LNCaP clone FGC (cell line): ENCODE measurements at regions not wholly inside any gene's neighbourhood (a gene's known extent, or its start where the extent isn't known, plus 50 kb on each side); places are given as distances from the start of the nearest gene placed in this dataset.

Experiments used
- DNase-seq: peaks from one replicate; pipeline ENCODE4 v3.0.0-alpha.2; 2011; ENCODE audit warnings: low read depth
- H3K4me3 ChIP-seq: 2 replicates; pipeline ENCODE4 v1.5.1; 2011; ENCODE audit warnings: mild to moderate bottlenecking, low read depth, low read length, control low read depth
- CTCF ChIP-seq: IDR thresholded peaks from 2 replicates; pipeline ENCODE4 v1.5.1; 2012; ENCODE audit warnings: mild to moderate bottlenecking; ENCODE audit not compliant: control insufficient read depth, insufficient read depth; ENCODE audit errors: extremely low read depth

- no peak for DNase-seq
- no peak overlapping the region for H3K4me3 ChIP-seq
- no peak for TF ChIP-seq CTCF
Measured at GRCh38 chr6:10307028-10307427, 107.8 kb downstream of the TFAP2A start.

DNA sequence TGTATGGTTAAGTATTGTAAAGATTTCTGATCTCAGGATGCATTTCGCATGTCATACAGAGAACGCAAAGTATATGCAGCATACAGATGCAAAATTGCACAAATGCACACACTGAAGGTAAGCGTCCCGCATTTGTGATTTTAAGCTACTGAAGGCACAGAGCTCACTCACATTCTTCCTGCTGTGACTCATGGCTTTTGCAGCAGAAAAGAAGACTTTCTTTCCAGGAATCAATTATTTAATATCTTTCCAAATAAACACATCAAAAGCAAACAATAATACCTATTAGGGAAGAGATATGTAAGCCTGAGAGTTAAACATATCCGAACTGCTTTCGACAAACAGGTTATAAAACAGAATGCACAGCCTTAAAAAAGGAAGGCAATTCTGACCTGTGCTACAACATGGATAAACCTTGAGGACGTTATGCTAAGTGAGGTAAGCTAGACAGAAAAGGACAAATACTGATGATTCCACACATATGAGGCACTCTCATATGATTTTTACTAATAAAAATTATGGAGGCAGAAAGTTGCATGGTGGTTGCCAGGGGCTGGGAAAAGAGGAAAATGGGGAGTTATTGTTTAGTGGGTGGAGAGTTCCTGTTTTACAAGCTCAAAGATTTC lies 109.0 kb downstream of the TFAP2A start:
- no peak overlapping the region for H3K4me3 ChIP-seq
- no peak for TF ChIP-seq CTCF
- no peak for DNase-seq

DNA sequence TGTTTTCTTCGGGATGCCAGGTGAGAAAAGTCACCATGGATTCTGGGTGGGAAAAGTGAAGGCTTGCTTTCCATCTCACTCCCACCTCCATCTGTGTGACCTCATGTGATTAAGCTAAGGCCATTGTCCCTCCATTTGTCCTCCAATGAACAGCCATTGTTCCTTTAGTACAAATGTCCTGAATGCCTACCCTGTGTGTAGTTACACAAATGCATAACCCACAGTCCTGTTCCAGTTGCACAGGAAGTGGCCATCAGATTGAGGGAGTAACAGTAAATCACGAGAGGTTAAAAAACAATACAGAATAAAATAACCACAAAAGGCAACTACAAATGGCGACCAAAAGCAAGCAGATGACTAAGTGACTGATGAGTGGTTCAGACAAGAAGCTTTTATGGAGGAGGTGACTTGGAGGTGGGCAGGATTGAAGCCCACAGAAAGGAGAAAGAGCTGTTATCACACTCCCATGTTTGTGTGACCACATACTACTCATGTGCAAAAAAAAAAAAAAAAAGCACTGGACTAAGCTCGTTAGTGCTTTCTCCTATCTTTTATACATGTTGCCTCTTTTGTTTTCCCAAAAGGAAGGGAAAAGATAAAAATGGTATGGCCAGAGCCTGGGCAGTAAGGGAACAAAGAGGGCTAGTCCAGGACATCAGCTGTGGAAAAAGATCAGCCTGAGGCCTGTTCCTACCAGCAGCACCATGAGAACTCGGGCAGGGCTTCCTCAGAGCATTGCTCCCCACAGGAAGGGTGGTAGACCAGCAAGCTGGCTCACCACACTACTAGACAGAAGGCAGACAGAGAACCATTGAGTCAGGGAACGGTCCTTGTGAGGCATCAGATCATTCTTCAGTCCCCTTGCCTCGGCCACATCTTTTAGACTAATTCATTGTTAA lies 111.0 kb downstream of the TFAP2A start:
- H3K4me3 ChIP-seq, result no peak overlapping the region
- TF ChIP-seq CTCF, result no peak
- DNase-seq, result no peak

DNA sequence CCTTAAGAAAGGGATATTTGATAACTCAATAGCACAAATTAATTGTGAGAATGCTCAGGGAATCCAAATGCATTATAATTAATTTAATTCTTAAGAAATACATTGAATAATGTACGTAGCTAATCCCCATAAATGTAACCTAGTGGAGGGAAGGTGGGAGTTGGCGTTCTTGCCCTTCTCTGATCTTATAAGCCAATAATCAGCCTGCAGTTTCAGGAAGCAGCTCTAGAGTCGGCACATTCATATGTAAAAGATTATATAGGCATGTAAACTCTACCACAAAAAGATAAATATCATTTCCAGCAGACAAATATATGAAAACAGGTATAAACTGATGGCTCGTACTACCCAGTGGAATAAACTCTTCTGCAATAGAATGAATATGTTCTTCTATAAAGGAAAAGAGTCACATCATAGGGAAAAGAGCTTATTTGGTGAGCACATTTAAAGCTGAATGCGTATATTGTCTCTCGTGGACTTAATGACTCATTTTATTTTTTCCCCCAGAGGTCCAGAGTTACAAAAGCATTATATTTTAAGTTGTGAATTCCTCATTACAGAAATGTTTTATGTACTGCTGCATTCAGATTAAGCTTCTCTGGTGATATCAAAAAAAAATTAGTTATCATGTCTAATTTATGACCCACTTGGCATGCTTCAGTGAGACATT lies 112.2 kb downstream of the TFAP2A start:
- H3K4me3 ChIP-seq, result no peak overlapping the region
- DNase-seq, result no peak
- TF ChIP-seq CTCF, result no peak

DNA sequence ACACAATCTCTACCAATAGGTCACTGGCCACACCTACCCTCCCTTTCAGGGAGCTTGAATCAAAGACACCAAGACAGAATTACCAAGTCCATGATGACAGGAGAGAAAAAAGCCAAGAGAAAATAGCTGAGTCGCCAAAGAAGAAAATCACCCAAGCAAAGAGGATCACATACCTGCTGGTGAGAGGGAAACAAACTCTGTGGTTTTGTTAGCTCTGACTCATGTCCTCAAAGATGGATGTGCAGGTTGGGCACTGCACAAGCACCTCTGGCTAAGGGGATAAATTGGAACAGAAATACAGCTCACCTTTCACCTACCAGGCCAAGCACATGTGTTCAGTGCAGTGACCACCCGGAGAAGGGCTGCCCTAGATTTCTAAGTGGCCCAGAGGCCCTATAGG lies 114.8 kb downstream of the TFAP2A start:
- no peak overlapping the region for H3K4me3 ChIP-seq
- no peak for DNase-seq
- TF ChIP-seq CTCF, result no peak

GRCh38 chr6:10297832-10298231 lies 117.0 kb downstream of the TFAP2A start:
- no peak overlapping the region for H3K4me3 ChIP-seq
- TF ChIP-seq CTCF, result no peak
- no peak for DNase-seq
